ENCODE measurements at regions not wholly inside any gene's neighbourhood (a gene's known extent, or its start where the extent isn't known, plus 50 kb on each side); places are given as distances from the start of the nearest gene placed in this dataset.

DNA sequence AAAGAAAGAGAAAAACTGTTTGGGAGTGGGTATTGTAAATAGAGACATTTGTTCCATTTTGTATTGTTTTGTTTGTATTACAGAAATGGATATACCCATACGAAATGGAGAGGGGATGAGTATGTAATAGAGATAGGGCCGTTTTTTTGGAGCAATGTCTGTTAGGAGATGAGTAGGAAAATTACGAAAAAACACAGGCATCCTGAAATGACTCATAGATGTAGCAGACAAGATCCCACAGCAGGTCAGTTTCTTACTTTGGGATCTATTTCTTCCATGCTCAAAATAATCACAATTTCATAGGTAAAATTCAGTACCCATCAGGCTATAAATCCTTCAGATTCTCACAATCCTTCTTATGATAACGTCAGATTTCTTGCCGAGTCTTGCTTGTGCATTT is 779.4 kb upstream of the SLITRK1 start:
- DNase-seq (ENCODE audit: insufficient read length, low spot score) (no peak), FAIRE-seq (no peak)
- no peak for TF ChIP-seq PAX5 (IDR thresholded peaks at IDR 0.05; ENCODE audit: insufficient read depth, low read length, severe bottlenecking)
- no peak for TF ChIP-seq TAF1 (IDR thresholded peaks at IDR 0.05; ENCODE audit: low read depth, low read length)
- no peak for TF ChIP-seq POU2F2 (IDR thresholded peaks at IDR 0.05; ENCODE audit: low read depth, low read length)

DNA sequence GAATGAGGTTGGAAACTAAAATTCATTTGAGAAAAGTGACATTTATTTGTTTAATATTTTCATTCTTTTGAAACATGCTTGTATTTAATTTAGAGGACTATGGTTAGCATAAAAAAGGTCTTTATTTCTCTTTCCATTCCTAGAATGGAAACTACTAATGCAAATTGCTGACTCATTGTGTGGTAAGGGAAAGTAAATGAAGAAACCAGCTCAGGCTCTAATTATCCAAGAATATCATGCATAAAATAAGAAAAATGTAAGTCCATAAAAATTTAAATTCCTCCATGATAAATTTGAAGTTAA is 777.0 kb upstream of the SLITRK1 start:
- TF ChIP-seq POU2F2 (IDR thresholded peaks at IDR 0.05; ENCODE audit: low read depth, low read length), result no peak
- TF ChIP-seq POLR2AphosphoS5 (IDR thresholded peaks at IDR 0.05; ENCODE audit: low read depth, low read length), result no peak
- no peak for TF ChIP-seq TAF1 (IDR thresholded peaks at IDR 0.05; ENCODE audit: low read depth, low read length)
- TF ChIP-seq POLR2A (IDR thresholded peaks at IDR 0.05; ENCODE audit: low read depth, low read length), result no peak
- no peak for TF ChIP-seq PAX5 (IDR thresholded peaks at IDR 0.05; ENCODE audit: insufficient read depth, low read length, severe bottlenecking)
- FAIRE-seq (no peak), DNase-seq (ENCODE audit: insufficient read length, low spot score) (no peak)

DNA sequence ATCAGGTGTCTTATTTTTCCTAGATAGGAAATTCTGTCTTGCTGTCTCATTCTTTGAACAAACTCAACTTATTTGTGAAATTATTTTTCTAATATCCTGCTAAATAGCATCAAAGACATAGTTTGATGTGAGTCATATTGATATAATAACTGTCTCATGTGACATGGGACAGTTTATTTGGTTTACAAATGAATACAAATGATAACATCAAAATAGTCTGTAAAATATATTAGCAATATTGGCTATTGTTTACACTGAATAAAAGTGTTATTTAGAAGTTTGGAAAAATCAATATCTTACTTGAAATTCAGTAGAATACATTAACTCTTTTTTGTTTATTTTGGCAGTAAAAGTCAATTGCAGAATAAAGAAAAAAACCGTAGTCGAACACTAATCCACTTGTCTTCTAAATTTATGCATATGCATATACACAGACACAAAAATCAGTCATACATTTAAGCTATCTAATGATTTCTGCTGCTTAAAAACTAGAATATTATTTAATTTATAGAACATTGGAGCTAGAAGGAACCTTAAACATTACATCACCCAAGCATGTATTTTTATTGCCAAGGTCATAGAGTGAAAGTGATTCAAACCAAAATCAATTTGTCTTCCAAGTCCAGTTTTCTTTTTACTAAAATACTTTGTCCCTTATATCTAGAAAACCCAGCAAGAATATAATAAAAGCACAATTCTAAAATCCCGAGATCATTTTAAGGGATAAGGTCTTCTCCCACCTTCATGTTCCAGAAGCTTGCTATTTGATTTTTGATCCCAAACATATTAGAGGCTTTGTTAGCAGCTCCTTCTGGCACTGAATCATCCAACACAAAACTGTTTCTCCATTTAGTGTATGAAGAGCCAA is 776.5 kb upstream of the SLITRK1 start:
- TF ChIP-seq POU2F2 (IDR thresholded peaks at IDR 0.05; ENCODE audit: low read depth, low read length) (no peak), SPI1 (IDR thresholded peaks at IDR 0.05; ENCODE audit: low read depth, low read length) (no peak), POLR2AphosphoS5 (IDR thresholded peaks at IDR 0.05; ENCODE audit: low read depth, low read length) (no peak), TAF1 (IDR thresholded peaks at IDR 0.05; ENCODE audit: low read depth, low read length) (no peak), PAX5 (IDR thresholded peaks at IDR 0.05; ENCODE audit: insufficient read depth, low read length, severe bottlenecking) (no peak), POLR2A (IDR thresholded peaks at IDR 0.05; ENCODE audit: low read depth, low read length) (no peak)
- FAIRE-seq (no peak), DNase-seq (ENCODE audit: insufficient read length, low spot score) (no peak)

DNA sequence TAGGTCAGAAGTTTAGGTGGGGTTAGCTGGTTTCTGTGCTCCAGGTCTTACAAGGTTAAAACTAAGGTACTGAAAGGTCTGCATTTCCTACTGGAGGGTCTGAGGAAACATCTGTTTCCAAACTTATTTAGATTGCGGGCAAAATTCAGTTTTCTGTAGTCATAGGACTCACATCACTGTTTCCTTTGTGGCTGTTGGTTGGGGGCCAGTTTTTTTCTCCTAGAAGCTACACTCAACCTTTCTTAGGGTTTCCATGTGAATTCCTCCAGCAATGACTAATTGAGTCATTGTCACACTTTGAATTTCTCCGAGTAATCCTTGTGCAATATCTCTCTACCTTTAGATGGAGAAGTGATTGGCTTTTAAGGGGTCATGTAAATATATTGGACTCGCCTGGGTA is 773.4 kb upstream of the SLITRK1 start:
- no peak for DNase-seq (ENCODE audit: insufficient read length, low spot score)
- no peak for FAIRE-seq
- TF ChIP-seq POLR2A (IDR thresholded peaks at IDR 0.05; ENCODE audit: low read depth, low read length) (no peak), POU2F2 (IDR thresholded peaks at IDR 0.05; ENCODE audit: low read depth, low read length) (no peak), SPI1 (IDR thresholded peaks at IDR 0.05; ENCODE audit: low read depth, low read length) (no peak), PAX5 (IDR thresholded peaks at IDR 0.05; ENCODE audit: insufficient read depth, low read length, severe bottlenecking) (no peak), POLR2AphosphoS5 (IDR thresholded peaks at IDR 0.05; ENCODE audit: low read depth, low read length) (no peak), TAF1 (IDR thresholded peaks at IDR 0.05; ENCODE audit: low read depth, low read length) (no peak)

DNA sequence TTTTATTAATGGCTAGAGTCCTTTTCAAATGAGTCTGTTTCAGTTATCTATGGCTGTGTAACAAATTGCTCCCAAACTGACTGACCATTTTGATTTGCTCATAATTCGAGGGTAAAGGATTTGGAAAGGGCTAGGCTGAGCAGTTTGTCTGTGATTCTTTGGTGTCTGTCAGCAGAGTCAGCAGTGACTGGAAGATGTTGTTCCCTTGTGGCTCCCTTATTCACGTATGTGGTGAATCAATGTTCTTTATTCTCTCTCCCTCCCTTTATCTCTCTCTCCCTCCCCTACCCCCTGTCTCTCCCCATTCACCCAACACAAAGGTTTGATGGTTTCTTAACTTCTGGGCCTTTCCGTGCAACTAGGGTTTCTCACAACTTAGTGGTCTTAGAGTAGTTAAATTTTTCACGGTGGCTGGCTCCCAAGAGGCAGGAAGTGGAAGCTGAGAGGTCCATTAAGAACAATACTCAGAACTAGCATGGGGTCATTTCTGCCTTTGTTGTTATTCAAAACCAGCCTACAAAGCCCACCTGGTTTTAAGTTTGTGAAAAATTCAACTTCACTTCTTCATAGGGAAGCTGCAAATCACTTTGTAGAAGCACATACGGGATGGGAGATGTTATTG is 772.5 kb upstream of the SLITRK1 start:
- DNase-seq (ENCODE audit: insufficient read length, low spot score) (no peak), FAIRE-seq (no peak)
- TF ChIP-seq POLR2AphosphoS5 (IDR thresholded peaks at IDR 0.05; ENCODE audit: low read depth, low read length) (no peak), PAX5 (IDR thresholded peaks at IDR 0.05; ENCODE audit: insufficient read depth, low read length, severe bottlenecking) (peak; percentile 82)

DNA sequence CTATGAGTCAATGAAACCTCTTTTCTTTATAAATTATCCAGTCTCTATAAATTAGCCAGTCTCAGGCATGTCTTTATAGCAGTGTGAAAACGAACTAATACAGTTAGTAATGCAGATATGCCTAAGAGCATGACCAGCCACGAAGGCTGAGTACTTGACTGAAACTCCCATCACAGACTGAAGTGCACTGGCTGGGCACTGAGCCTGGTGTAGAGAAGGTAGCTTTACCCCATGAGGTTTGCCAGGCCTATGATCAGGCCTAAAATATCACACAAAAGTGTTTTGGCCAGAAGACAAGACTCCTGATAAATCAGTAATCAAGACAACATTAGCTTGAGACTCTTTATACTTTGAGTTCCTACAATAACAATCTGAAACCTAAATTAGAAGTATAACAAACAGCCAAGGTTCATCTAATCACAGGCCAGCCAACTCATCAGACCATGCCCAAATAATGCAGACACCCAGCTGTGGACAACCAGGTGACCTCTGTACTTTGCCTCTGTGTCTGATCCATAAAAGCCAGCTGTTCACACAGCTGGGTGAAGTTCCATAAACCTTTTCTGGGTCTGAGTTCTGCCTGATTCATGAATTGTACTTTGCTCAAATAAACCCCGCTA is 771.8 kb upstream of the SLITRK1 start:
- TF ChIP-seq TAF1 (IDR thresholded peaks at IDR 0.05; ENCODE audit: low read depth, low read length), result no peak
- no peak for TF ChIP-seq POU2F2 (IDR thresholded peaks at IDR 0.05; ENCODE audit: low read depth, low read length)
- no peak for TF ChIP-seq SPI1 (IDR thresholded peaks at IDR 0.05; ENCODE audit: low read depth, low read length)
- TF ChIP-seq POLR2A (IDR thresholded peaks at IDR 0.05; ENCODE audit: low read depth, low read length), result no peak
- no peak for TF ChIP-seq PAX5 (IDR thresholded peaks at IDR 0.05; ENCODE audit: insufficient read depth, low read length, severe bottlenecking)
- no peak for TF ChIP-seq POLR2AphosphoS5 (IDR thresholded peaks at IDR 0.05; ENCODE audit: low read depth, low read length)
- DNase-seq (ENCODE audit: insufficient read length, low spot score) (no peak), FAIRE-seq (no peak)

DNA sequence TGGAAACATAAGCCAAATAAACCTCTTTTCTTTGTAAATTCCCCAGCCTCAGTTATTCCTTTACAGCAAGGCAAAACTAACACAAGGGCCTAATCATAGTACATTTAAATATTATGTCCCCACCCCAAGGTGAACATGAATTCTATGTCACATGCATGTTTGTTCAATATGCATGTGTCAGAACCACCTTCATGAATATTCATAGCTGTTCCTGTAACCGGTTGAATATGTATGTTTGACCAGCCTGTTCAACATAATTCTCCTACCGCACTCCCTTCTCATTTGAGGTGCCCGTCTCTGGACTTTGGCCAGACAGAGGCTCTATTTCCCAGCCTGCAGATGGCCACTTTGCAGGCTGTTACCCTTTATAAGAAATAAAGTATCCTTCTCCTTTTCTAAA is 769.4 kb upstream of the SLITRK1 start:
- no peak for TF ChIP-seq SPI1 (IDR thresholded peaks at IDR 0.05; ENCODE audit: low read depth, low read length)
- no peak for TF ChIP-seq PAX5 (IDR thresholded peaks at IDR 0.05; ENCODE audit: insufficient read depth, low read length, severe bottlenecking)
- TF ChIP-seq POLR2A (IDR thresholded peaks at IDR 0.05; ENCODE audit: low read depth, low read length), result no peak
- DNase-seq (ENCODE audit: insufficient read length, low spot score), result no peak
- no peak for FAIRE-seq

DNA sequence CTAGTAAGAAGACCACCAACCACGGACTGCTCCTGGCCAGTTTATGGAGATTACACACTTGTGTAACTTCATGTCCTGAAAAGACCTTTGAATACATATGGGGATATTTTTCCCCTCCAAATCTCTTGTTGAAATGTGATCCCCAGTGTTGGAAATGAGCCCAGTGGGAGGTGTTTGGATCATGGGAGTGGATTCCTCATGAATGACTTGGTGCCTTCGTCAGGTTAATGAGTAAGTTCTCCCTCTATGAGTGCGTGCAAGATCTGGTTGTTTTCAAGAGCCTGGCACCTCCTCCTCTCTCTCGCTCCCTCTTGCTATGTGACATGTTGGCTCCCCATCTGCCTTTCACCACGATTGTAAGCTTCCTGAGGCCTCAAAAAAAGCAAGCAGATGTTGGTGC is 769.0 kb upstream of the SLITRK1 start:
- TF ChIP-seq TAF1 (IDR thresholded peaks at IDR 0.05; ENCODE audit: low read depth, low read length), result no peak
- no peak for TF ChIP-seq POLR2AphosphoS5 (IDR thresholded peaks at IDR 0.05; ENCODE audit: low read depth, low read length)
- no peak for TF ChIP-seq POLR2A (IDR thresholded peaks at IDR 0.05; ENCODE audit: low read depth, low read length)
- TF ChIP-seq SPI1 (IDR thresholded peaks at IDR 0.05; ENCODE audit: low read depth, low read length), result no peak
- no peak for TF ChIP-seq PAX5 (IDR thresholded peaks at IDR 0.05; ENCODE audit: insufficient read depth, low read length, severe bottlenecking)
- TF ChIP-seq POU2F2 (IDR thresholded peaks at IDR 0.05; ENCODE audit: low read depth, low read length), result no peak
- no peak for FAIRE-seq

DNA sequence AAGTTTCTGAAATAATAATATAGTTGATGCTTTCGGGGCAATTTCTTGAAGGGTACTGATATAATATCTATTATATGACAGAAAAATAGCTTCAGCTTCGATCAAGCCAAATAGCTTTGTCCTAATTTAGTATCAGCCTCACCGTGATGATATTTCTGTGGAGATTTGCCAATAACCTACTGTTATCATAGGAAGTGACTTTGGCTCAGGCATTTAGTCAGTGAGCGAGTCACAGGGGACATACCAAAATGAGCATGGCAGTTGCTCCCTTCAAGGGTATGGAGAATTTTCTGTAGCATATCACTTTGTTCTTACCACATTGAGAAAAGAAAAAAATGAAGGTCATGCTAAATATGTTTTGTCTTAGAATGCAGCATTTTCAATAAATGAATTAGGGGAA is 767.6 kb upstream of the SLITRK1 start:
- TF ChIP-seq SPI1 (IDR thresholded peaks at IDR 0.05; ENCODE audit: low read depth, low read length), result no peak
- no peak for TF ChIP-seq PAX5 (IDR thresholded peaks at IDR 0.05; ENCODE audit: insufficient read depth, low read length, severe bottlenecking)
- TF ChIP-seq TAF1 (IDR thresholded peaks at IDR 0.05; ENCODE audit: low read depth, low read length), result no peak
- no peak for TF ChIP-seq POU2F2 (IDR thresholded peaks at IDR 0.05; ENCODE audit: low read depth, low read length)
- TF ChIP-seq POLR2A (IDR thresholded peaks at IDR 0.05; ENCODE audit: low read depth, low read length), result no peak
- no peak for TF ChIP-seq POLR2AphosphoS5 (IDR thresholded peaks at IDR 0.05; ENCODE audit: low read depth, low read length)
- FAIRE-seq (no peak), DNase-seq (ENCODE audit: insufficient read length, low spot score) (no peak)

More for the DNA sequence above, 769.0 kb upstream of the SLITRK1 start:
- DNase-seq (ENCODE audit: insufficient read length, low spot score), result no peak

All from GM12891 (cell line).